Stimulated activated CD8-positive, alpha-beta memory T cell treated with anti-CD3 and anti-CD28 coated beads, Interleukin-4, amount 100 ng/mL, for 4 hours (primary cell): ENCODE measurements at regions not wholly inside any gene's neighbourhood (a gene's known extent, or its start where the extent isn't known, plus 50 kb on each side); places are given as distances from the start of the nearest gene placed in this dataset.

ENCODE experiments used
- DNase-seq, 2 donors: peaks; one replicate each; pipeline ENCODE4 v3.0.0-alpha.2; 2020; ENCODE audit warnings: low read depth in 2 of 2, low spot score in 1 of 2

DNA sequence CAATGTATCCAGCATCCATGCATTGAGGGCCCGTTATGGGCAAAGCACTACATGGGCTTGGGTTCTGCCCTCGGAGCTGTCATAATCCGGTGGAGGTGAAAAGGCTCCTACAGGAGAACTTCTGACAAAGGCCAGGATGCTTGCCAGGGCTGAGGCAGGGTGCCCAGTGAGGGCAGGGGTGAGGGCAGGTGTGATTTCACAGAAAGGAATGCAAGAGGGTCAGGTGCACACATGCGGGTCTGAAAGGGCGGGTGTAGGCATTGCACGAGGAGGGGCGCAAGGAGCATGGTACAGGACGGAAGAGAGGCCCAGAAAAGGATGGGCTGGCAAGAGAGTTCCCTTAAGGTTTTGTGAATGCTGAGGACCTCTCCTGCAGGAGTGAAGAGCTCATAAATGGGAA, 348.0 kb downstream of the BTBD3 start:
- no peak for DNase-seq

DNA sequence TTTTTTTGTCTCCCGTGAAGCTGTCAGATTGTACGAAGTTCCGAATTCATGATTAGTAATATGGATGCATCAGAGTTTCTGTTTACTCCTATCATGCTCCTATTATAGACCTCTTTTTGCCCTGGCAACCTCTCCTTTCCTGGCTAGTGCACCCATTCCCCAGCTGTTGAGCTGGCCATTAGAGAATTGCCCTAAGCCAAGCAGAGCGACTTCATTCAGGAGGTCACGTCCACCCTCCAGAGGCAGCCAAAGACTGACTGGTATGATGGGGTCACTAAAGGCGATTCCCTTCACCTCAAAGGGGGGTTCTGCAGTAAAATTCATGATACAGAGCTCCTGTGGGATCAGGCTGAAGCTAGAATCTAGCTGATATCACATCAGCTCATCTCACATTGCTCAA, 351.9 kb downstream of the BTBD3 start:
- DNase-seq = no peak

DNA sequence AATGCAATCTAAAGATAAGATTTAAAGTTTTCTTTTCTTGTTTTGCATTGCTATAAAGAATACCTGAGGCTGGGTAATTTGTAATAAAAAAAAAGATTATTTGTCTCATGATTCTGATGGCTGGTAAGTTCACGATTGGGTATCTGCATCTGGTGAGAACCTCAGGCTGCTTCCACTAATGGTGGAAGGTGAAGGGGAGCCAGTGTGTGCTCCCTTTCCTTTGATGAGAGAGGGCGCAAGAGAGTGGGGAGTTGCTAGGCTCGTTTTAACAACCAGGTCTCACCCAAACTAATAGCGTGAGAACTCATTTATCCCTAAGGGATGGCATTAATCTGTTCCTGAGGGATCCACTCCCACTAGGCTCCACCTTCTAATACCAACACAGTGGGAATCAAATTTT, 353.2 kb downstream of the BTBD3 start:
- no peak for DNase-seq

DNA sequence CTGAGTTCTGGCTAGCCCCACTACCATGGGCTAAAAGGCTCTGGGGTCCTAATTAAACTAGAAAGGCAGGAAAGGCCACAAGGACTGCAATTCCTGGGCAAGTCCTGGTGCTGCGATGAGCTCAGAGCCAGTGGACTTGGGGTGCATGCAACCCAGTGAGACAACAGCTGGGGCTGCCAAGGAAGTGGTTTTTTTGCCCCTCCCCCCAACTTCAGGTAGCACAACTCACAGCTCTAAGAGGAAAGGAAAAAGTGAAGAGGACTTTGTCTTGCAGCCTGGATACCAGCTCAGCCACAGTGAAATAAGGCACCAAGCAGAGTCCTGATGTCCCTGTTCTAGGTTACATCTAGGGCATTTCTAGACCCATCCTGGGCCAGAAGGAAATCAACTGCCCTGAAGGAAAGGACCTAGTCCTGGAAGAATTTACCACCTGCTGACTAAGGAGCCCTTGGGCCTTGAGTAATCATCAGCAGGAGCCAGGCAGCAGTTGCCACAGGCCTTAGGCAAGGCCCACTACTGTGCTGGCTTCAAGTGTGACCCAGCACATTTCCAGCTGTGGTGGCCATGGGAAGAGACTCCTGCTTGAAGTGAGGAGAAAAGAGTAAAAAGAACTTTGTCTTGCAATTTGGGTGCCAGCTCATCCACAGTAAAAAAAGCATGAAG, 358.4 kb downstream of the BTBD3 start:
- no peak for DNase-seq

DNA sequence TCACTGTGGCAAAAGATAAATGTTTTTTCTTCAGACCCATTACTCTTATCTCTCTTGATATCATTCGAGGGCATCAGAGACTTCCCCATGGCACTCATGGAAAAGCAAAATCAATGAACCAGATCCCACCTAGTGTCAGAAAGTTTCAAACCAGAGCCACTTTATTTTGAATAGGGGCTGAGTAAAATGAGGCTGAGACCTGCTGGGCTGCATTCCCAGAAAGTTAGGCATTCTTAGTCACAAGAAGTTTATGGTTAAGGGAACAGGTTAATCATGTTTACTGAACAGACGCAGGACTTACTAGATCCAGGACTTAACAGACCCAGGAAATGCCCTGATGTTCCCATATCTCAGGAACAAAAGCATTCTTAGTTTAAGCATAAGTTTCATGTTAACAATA, 369.9 kb downstream of the BTBD3 start:
- no peak for DNase-seq

DNA sequence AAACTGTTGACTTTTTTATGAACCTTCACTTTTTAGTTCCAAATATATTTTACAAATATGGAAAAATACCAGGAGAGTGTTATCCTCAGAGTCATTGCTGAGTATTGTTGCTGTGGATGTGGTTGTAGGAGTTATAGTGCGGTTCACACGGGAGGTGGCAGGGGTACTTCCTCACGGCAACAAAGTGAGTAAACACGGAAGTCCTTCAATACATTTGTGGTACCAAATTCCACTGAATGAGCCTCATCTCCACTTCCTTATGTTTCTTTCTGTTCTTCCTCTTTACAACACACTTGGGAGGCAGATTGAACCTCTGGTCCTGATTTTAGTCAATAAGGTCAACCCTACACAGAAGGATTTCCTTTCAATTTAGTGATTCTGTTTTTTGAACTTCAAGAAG, 371.8 kb downstream of the BTBD3 start:
- DNase-seq = no peak

DNA sequence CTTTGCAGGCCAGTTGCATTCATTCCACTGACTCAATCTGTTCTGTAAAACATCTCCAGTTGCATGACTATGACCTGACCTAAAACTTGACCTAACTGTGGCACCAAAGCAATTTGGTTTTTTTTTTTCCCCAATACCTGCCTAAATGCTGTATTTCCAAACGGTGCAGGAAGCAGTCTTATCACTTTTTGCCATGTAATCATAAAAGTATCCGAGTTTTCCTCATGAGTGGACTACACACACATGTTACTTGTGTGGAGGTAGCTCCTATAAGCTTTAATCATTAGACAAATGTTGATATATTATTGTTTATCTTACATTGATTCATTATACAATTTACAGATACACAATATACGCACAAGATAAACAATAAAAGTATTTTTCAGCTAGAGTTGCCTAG, 373.7 kb downstream of the BTBD3 start:
- DNase-seq = no peak

DNA sequence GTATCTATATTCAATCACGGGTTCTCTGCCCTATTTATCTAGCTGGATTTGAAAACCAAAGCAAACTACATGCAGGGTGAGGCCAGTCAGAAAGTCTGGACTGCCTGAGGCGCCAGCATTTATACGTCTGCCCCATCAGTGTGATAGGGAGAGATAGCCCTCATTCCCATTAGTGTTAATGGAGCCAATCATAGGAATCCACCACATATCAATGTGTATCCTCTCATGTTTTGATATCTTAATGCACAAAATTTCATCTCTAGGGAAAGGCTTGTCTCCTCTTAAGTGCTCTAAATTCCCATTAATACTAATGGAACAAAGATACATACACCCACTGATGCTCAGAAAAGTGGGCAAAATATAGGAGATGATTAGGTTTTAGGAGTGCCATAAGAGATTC, 376.2 kb downstream of the BTBD3 start:
- no peak for DNase-seq

DNA sequence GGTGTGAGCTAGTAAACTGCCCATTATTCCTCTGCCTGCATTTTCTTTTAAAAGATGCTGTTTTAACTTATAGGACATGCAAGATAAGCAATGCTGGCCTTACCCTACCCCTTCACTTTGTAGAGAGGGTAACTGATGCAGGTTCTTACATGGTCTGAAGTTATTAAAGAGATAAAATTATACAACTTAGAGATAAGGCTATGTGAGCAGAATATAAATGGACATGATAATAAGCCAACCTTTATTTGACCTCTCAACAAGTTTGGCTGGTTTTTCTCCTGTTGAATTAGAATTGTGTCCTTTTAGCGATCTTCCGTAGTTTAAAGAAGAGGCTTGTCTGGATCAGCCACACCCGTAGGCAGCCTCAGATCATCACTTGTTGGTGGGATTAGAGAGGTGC, 377.0 kb downstream of the BTBD3 start:
- DNase-seq = no peak

DNA sequence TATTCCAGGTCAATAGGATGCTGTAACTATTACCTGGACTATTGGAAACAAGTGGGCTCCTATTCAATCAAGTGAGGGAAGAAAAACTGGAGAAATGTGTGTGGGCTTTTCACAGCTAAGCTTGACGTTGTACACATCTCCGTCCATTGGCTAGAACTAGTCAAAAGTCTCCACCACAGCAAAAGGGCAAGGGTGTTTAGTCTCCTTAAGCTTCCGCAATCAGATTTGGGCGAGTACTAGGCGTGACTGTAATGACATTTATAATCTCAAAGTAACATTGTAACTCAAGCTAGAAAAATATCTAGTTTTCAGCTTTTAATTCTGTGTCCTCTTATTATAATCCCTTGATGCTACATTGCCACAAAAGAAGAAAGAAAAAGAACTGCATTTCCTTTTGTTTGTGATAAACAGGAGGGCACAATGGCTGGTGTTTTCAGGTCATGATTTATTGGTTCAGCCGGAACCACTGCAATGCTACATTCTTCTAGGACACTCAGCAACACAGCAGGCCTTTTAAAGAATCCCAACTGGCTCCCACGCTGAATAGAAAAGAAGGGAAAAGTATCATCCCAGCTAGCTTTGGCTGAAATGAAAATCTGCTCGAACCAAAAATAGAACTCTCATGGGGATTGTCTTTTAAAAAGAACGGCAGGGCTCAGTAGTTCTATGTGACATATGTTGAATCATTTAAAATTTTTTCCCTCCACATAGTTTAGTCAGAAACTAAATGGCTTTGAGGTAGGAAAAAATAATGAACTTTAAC, 387.7 kb downstream of the BTBD3 start:
- no peak for DNase-seq

DNA sequence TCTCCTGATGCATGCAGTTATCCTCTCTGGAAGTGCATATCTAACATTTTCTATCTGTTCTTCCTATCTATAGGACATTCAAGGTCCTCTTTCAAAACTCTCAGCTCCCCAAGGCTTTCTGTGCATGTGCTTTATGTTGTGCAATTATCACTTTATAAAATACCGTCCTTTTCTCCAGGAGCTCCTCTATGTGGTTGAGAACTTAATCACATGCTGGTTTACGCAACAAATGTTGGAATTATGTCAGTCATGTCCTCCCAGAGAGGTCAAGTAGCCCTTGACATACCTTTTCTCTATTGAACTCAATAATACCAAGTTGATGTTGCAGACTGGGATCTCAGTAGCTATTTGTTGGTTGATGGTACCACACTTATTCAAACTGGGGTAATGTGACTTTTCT, 388.4 kb downstream of the BTBD3 start:
- DNase-seq = no peak

DNA sequence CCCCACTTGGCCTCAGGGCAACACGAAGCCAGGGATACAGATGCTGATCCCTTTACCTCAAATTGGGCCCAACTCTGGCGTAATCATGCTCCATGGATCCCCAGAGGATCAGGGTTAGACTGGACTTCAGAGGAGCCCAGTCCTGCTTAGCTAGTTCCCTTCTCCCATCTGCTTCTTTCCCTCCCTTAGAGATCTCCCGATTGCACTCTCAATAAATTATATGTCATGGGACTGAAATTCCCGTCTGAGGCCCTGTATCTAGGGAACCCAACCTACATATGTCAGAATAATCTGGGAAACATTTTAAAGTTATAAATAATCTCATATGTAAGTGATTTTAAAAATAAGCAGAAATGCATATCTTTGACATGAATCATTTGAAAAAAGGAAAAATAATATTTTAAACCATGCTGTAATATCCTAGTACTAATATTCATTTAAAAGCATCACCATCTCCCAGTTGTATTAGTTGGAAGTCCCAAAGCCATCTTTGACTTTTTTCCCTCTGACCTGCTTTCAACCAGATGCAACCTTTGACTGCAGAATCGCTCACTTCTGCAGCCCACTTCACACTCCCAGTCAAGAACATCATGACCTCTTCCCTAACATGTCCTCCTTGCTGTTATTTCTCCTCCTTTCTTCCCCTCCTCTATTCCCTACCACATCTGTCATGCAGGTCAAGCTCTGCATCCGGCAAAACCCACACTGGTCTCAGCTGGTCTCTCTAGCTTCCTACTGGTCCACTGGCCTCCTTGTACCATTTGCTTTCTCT, 393.6 kb downstream of the BTBD3 start:
- DNase-seq = no peak

DNA sequence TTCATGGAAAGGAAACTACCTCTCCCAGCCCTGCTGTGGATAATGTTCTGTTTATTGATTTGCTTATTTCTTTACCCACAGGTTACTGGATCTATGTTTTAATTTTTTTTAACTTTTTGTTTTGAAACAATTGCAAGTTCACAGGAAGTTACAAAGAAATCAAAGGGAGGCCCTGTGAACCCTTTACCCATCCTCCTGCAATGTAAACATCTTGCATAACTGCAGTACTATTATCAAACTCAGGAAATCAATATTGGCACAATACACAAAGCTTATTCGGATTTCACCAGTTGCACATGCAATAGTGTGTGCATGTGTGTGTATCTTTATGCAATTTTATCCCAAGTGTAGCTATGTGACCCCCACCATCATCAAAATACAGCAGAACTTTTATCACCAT, 398.0 kb downstream of the BTBD3 start:
- DNase-seq = no peak

DNA sequence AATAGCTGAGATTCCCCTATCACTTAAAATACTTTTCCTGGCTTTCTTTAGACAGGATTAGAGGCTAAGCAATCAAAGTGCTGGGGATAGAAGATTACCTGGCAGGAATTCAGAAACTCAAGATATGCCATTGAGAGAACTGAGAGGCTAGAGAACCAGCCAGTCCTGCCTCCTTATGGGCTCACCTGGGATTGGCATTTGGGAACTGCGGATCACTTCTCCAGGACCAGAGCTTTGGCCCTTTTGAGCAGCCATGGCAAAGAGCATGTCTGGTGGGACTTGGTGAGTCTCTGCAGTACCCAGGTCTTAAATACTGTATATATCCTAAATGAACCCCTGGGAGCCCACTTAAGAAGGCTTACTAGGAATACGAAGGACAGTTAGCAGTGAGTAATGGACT, 399.1 kb downstream of the BTBD3 start:
- no peak for DNase-seq

DNA sequence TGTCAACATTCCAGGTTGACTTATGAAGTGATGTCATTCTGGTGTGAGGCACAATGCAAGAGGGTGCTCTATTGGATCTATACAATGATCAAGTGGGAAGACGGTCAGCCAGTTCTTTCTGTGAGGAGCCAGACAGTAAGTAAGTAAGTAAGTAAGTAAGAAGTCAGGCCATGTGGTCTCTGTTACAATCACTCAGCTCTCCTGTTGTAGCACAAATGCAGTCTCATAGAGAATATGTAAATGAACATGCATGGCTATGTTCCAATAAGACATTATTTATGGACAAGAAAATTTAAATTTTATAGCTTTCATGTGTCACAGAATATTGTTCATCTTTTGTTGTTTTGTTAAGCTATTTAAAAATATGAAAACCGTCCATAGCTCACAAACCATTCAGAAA, 399.7 kb downstream of the BTBD3 start:
- DNase-seq = no peak

DNA sequence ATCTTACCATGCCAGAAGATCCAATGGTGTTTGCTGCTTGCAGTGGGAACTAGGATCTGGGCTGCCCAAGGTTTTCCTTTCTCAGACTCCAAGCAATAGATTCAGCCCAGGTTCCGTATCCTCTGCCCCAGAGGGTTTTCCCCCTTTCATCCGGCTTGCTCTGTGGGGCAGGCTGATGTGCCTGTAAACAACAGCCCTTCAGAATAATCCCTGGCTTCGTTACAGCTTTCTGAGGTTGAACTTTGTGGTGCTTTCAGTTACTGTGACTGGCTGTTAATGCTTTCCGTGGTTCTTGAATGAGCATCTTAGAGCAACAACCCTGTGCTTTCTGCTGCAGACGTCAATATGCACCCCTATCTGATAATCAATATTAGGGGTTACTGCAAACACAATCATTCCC, 400.4 kb downstream of the BTBD3 start:
- no peak for DNase-seq

DNA sequence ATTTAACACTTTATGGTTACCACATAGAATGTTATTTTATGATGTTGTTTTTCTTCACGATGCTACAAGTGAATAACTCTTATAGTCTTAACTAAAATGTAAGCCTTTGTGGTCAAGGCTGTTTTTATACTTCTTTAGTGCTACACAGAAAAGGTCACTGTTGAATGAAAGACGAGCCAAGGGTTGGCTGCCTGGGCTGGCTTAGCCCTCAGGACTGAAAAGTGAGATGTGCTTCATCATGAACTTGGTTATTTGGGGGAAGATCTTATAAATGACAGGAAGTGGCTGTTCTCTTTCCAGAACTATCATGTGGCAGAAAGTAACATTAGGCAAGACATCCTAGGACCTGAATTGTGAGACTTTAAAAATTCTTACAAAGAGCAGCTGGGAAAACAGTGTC, 404.0 kb downstream of the BTBD3 start:
- DNase-seq = no peak

DNA sequence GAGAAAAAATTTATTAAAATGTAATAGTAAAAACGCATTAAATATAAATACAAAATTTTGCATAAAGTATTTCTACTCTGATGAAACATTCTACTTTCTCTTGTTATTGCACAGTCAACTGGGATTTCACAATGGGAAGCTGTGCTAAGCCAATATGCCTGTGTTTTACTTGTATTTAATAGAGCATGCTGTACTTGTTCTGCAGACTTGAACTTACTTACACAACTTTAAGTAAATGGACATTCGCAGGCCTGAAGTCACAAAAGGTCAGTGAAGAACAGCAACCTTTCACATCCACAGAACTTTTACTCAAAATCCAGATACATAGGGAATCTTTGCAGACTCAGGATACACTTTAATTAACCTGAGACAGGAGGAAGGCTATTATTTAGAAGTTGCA, 409.5 kb downstream of the BTBD3 start:
- no peak for DNase-seq

DNA sequence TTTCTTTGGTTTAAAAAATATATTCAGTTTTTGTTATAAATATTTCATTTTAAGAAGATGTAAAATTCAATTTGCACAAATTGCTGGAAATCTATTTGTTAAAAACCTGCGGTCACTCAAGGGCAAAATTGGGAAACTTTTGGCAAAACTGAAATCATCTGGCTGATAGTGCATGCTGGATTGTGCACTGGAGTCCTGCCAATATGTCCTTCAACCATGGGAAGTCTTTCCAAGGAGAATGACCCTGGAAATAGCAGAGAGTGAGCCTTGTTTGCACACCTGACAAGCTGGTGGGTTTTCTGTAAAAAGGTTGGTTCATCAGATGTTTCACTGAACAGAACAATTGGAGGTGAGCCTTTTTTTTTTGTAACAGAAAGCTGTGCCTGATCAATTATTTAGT, 413.5 kb downstream of the BTBD3 start:
- no peak for DNase-seq

DNA sequence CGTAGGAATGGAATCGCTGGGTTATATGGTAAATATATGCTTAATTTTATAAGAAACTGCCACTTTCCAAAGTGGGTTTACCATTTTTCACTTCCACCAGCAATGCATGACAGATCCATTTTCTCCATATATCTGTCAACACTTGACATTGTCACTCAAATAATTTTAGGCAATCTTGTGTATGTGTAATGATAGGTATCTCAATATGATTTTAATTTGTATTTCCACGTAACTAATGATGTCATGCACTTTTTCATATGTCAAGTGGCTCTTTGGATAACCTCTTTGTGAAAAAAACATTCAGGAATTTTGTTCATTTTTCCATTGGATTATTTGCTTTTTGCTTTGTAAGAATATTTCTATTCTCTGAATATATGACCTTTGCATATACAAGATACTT, 419.9 kb downstream of the BTBD3 start:
- no peak for DNase-seq

DNA sequence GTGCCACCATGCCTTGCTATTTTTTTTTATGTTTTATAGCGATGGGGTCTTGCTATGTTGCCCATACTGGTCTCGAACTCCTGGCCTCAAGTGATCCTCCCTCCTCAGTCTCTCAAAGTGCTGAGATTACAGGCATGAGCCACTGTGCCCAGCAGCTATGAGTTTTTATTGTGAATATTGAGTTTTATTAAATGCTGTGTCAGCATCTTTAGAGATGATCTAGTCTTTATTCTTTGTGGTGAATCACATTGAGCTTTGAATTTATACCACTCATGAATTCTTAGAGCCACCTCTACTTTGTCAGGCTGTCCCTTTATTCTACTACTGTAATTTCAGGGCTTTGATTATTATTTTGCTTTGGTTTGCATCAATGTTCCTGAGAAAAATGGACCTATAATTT, 428.3 kb downstream of the BTBD3 start:
- DNase-seq = no peak

DNA sequence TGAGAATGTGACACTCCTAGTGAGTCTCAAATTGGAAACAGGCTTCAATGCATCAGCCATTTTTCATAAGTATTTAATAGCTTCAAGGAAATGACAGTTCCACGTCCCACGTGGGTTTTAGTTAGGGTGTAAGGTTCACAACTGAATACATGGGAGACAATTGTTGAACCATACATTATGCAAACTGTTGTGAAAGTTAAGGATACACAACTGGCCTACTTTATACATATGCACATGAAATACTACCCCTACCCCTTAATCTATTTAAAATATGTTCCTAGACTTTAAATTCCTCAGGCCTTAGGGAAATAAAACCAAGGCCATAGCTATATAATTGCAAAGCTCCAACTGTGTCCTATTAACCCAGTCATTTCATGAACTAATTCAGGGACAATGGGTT, 436.1 kb downstream of the BTBD3 start:
- no peak for DNase-seq
